NOMO-1 treated with DMSO at 0.1 percent for 48 hours (cell line): ENCODE measurements at regions not wholly inside any gene's neighbourhood (a gene's known extent, or its start where the extent isn't known, plus 50 kb on each side); places are given as distances from the start of the nearest gene placed in this dataset.
"Not testable (repeated sequence)": the region's sequence is repeated elsewhere in the genome, so short reads cannot be mapped to it uniquely, and the experiment has no call there.

Experiments used
- DNase-seq: peaks from one replicate; lab custom pipeline; 2025; ENCODE audit not compliant: unreplicated experiment; lab: John Stamatoyannopoulos, UW

- DNase-seq: no peak
These were observed 642.5 kb upstream of the SGCD start for GRCh38 chr5:155684417-155684816.

GRCh38 chr5:155686131-155686530 is 640.8 kb upstream of the SGCD start:
- DNase-seq: no peak

- DNase-seq: no peak
These were observed 637.6 kb upstream of the SGCD start for GRCh38 chr5:155689406-155689805.

GRCh38 chr5:155696362-155696761 is 630.6 kb upstream of the SGCD start:
- DNase-seq: no peak

GRCh38 chr5:155697236-155697635 is 629.7 kb upstream of the SGCD start:
- no peak for DNase-seq

- no peak for DNase-seq
These were observed 627.6 kb upstream of the SGCD start for GRCh38 chr5:155699385-155699784.

GRCh38 chr5:155700333-155700732 is 626.6 kb upstream of the SGCD start:
- no peak for DNase-seq

GRCh38 chr5:155711882-155712281 is 615.1 kb upstream of the SGCD start:
- no peak for DNase-seq

- not testable (repeated sequence) for DNase-seq
These were observed 612.5 kb upstream of the SGCD start for GRCh38 chr5:155714435-155714834.

DNA sequence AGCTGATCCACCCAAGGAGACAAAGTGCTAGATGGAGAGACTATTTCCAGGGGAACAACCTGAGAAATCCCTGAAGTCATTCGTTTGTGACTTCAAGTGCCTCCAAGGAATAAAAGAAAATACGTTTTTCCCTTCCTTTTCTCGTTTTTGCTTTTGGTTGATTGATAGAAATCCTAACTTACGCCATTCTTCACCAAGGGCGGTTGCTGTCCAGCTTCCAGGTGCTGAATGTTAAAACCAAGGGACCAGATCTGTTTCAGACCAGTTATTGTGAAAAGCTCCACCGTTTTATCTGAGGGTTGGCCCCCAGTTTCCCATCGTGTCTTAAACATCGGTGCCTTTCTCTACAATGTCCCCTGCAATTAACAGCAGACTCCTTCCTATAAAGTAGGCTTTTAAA is 600.7 kb upstream of the SGCD start:
- no peak for DNase-seq

DNA sequence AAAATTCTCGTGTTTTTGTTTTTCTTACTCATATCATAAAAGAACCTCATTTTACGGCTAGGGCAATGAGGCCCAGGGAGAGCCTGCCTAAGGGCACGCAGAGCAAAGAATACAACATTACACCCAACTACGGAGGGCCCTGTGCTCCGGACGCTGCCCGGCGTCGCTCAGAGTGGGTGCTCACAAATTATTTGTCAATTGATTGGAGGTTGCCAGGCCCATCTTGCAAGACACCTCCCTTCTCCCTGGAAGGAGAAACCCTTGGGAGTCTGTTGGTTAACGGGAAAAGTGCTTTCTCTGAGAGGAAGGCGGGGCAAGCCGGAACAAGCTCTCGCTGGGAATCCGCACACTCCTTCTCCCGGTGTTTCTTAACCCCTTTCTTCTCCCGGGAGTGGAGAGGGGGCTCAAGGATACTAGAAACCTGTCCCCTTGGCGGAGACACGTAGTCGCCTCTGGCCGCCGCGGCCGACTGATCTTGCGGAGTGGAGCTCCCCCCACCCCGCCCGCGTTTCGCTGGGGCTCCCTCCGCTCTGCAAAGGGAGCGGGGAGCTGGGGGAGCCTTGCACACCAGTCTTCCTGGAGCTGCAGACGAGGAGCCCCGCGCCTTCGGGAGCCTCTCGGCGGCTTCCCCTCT is 599.3 kb upstream of the SGCD start:
- DNase-seq: no peak

DNA sequence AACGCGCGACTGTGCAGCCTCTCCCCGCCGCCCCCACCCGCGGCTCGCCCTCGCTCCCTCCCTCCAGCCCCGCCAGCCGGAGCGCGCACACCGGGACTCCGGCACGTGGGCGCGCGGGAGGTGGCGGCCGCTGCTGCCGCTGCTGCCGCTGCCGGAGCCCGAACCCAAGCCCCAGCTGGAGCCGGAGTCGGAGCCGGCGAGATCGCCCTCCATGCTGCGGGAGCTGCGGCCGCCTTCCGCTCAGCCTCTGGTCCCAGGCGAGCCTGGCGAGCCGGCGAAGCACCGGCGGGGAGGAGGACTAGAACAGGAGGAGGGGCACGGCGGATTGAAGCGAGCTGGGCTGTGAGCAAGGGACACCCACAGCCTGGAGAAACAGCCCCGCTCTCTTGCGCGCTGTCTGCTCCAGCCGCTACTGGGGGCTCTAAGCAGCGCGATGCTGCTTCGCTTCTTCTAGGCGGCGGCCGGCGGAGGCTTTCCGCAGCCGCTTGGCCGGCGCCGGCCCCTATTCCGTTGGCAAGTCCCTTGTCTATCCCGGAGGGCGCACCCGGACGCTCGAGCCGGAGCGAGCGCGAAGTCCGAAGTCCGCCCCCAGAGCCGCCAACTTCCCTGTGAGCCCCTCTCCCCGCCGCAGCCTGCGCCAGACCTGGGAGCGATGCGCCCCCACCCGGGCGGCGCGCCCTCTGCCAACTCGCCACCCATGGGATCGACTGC is 598.7 kb upstream of the SGCD start:
- no peak for DNase-seq

GRCh38 chr5:155728857-155729683 is 597.9 kb upstream of the SGCD start:
- DNase-seq: no peak

DNA sequence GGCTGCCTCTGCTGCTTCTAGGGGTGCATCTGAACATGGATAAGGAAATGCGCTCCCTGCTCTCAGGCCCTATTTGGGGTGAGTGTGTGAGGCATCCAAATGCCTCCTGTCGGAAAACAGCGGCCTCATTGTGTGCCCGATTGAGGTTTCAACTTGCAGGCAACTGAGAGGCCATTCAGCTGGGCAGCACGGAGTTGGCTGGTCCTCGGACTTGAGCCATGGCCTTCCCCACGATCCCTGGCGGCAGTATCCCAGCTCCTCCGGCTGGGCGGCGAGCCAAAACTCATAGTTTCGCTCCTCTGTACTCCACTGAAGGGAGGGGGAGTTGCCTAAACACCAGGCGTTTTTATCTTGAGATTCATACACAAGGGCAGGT is 597.3 kb upstream of the SGCD start:
- DNase-seq: no peak

- no peak for DNase-seq
These were observed 594.2 kb upstream of the SGCD start for GRCh38 chr5:155732587-155733376.

DNA sequence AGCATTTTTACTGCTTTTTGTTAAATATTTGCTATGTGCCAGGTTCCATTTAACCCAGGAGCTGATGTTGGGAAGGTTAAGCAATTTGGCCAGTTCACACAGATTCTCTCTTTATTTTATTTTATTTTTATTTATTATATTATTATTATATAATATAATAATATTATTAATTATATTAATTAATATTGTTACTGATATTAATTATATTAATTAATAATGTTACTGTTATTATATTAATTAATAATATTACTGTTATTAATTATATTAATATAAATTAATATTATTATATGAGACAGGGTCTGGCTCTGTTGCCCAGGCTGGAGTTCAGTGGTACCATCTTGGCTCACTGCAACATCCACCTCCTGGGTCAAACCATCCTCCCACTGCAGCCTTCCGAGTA is 593.0 kb upstream of the SGCD start:
- DNase-seq: no peak

DNA sequence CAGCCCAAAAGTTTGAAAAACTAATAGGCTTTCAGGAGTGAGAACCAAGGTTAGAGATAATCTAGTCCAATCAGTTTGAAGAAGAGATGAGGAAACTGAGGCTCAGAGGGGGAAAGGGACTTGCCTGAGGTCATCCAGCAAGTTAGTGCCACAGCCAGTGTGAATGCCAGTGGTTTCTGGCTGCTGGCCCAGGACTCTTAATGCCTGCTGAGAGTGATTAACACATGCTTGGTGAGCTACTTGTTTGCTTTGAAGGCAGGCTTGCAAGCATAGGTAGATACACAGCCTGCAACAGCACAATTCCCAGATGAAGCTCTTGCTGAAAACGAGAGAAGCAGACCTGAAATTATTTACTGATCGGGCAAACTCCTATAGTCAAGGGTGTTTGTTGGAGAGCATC is 591.6 kb upstream of the SGCD start:
- DNase-seq: no peak

DNA sequence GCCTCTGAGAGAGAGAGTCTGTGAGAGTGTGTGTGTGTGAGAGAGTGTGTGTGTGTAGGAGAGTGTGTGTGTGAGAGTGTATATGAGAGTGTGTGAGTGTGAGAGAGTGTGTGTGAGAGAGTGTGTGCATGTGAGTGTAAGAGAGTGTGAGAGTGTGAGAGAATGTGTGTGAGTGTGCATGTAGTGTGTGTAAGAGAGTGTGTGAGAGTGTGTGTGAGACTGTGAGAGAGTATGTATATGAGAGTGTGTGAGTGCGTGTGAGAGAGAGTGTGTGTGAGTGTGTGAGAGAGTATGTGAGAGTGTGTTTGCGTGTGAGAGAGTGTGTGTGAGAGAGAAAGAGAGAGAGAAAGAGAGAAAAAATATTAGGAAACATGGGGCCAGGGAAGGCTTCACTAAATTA is 588.3 kb upstream of the SGCD start:
- no peak for DNase-seq

DNA sequence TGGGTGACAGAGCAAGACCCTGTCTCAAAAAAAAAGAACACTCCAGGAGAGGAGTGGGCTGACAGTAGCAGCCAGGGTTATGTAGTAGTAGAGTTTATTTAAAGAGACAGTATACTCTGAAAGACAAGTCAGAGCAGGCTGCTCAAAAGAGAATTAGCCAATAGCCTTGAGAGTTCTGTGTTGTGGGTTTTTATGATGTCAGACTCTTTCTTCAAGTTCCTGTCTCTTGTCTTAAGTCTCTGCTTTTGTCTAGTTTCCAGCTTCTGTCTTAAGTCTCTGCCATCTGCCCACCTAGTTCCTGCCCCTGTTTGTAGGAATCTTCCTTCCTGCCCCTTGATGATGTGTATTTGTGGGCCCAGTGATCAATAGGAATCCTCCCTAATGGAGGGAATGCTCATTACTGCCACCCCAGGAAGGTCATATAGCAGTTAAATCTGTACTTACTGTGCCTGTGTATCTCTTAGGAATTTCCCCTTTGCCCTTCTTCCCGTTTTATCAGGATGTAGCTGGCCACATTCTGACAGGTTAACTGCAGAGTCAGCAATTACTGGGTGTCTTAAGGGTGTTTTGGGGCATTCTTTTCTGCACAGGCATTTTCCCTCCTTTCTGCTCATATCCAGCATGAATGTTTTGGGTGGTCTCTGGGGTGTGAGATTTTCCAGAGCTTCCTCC is 580.5 kb upstream of the SGCD start:
- no peak for DNase-seq

DNA sequence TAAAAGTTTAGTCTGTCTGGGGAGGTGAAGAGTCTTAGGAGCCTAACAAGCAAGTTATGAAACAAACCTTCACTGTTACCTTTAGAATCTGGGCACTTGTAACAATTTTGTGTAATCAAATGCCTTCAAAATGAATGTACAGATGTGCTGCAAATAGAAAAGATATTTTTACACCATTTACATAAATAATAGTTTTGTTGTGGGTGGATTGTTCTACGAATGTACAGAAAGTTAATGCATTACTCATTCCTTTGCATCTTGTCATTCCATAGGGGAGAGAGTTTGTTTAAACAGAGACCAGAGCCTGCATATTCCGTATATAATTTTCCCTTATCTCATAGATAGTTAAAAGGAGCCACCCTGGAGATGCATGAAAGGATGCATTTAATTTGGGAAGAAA is 576.9 kb upstream of the SGCD start:
- no peak for DNase-seq

DNA sequence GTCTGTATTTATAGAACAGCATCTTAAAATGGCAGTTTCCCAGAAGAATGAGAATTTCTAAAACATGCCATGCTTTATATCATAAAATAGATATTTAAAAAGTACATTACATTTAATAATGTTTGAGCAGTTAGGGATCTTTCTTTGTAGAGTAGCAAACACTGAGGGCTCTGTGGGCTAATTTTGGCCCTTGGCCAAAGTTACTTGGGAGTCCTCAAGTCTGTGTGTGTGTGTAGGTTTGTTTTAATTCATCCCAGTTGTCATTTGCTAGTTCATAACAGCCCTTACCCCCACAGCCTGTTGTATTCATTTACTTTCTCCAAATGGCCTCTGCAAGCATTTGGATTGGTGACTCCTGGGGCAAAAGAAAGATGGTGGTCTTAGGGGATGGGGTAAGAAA is 576.4 kb upstream of the SGCD start:
- no peak for DNase-seq
